Right lobe of liver (tissue), 6 donors: ENCODE measurements at regions not wholly inside any gene's neighbourhood (a gene's known extent, or its start where the extent isn't known, plus 50 kb on each side); places are given as distances from the start of the nearest gene placed in this dataset.

Experiments used
- ATAC-seq, 4 donors: fragments of 200-7000 bp; cut with Tn5 transposase; one replicate each; pipeline ENCODE4 v1.9.1; 2020; ENCODE audit warnings: mild to moderate bottlenecking in 4 of 4, moderate library complexity in 4 of 4
- DNase-seq, 3 donors: peaks; one replicate each; pipeline ENCODE4 v3.0.0-alpha.2; 2020
- H3K27ac ChIP-seq, 3 donors: fragments of 200-600 bp; one replicate each; pipeline ENCODE4 v1.8.0; 2022
- H3K27me3 ChIP-seq, 2 donors: fragments of 200-600 bp; one replicate each; pipeline ENCODE4 v1.8.0; 2022
- H3K36me3 ChIP-seq, 4 donors: fragments of 200-600 bp; sonication (generic) in 1 of 4; one replicate each; pipeline versions ENCODE4 v1.5.1 to v1.8.0; 2017 to 2022; ENCODE audit warnings: control low read depth in 1 of 4
- H3K4me1 ChIP-seq, 4 donors: fragments of 200-600 bp; sonication (generic) in 1 of 4; one replicate each; pipeline versions ENCODE4 v1.5.1 to v1.8.0; 2017 to 2022; ENCODE audit warnings: control low read depth in 1 of 4
- H3K4me3 ChIP-seq, 3 donors: fragments of 200-600 bp; one replicate each; pipeline ENCODE4 v1.8.0; 2022
- H3K9me3 ChIP-seq, 4 donors: fragments of 200-600 bp; sonication (generic) in 1 of 4; one replicate each; pipeline versions ENCODE4 v1.5.1 to v1.8.0; 2017 to 2022; ENCODE audit warnings: control low read depth in 1 of 4
- CTCF ChIP-seq, 4 donors: fragments of 200-600 bp in 3 of 4; fragments of 450-650 bp in 1 of 4; IDR thresholded peaks; one replicate each; pipeline versions ENCODE4 v1.5.1 to v1.8.0; 2016 to 2022; ENCODE audit warnings: antibody characterized with exemption in 4 of 4, mild to moderate bottlenecking in 2 of 4
- POLR2A ChIP-seq: fragments of 450-650 bp; IDR thresholded peaks from one replicate; pipeline ENCODE4 v1.6.1; 2017; ENCODE audit warnings: antibody characterized with exemption, mild to moderate bottlenecking
- WGBS: methylation state at CpG from one replicate; pipeline ENCODE4 v1.1.6; 2018; ENCODE audit warnings: low coverage, low lambda C conversion rate; ENCODE audit not compliant: insufficient coverage; ENCODE audit errors: missing lambda C conversion rate; 5-methylcytosine and 5-hydroxymethylcytosine counted together
- intact Hi-C, 2 donors: fragments of 100-400 bp; cut with DNase I; formaldehyde crosslinking; loops; one replicate each; pipeline versions ENCODE4 v1.11.2 to v1.14.1; 2022
- donor health status: DM: no; HTN: yes; CAD: no.
- donor health status: DM: no; HTN: no; CAD: no.
- donor health status: DM: no; HTN: no; CAD: no.
- donor health status: DM: no; HTN: yes; CAD: no.
- donor health status: DM: no; HTN: yes; CAD: no.

DNA sequence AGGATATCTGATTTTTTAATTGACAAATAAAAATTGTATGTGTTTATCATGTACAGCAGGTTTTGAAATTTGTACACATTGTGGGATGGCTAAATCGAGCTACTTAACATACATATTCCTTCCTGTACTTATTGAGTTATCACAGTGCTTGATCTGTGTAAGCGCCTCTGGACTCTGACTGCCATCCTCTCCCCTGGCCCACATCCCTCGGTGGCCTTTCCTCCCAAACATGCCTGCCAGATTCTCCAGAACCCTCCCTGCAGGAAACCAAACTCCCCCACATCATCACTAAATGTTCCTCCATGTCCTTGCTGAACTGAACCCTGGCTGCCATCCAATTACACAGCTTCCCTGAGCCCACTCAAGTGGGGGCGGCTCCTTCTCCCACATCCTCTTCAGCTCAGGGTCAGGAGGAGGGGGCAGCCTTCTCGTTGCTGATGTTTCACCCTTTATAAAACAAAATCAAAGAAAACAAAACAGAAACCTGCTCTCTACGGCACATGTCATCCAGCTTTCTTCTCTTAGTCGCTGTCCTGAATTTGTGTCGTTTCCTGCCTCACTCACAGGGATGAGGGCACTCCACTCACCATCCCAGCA lies 97.1 kb upstream of the SPATA13 start:
- Histone ChIP-seq H3K9me3 (no peaks in the 10 kb centered on the region), H3K27me3 (no peaks in the 10 kb centered on the region), H3K4me1 (peaks cover 0 to 22% (median 2%) of the 10 kb centered on the region in 4 donors), H3K4me3 (no peak overlapping the region), H3K27ac (peak overlapping the region; percentile 25 to 63 (median 29)), H3K36me3 (no peaks in the 10 kb centered on the region)
- WGBS, result 51% methylated on average over 8 of the region's 8 CpGs
- ATAC-seq, result peak in 3 of 4 donors; percentile 41 to 64 (median 47)
- no peak for DNase-seq
- TF ChIP-seq CTCF (IDR thresholded peaks at IDR 0.05) (no peak), POLR2A (no peak)
- intact Hi-C loops, result no loop called here

DNA sequence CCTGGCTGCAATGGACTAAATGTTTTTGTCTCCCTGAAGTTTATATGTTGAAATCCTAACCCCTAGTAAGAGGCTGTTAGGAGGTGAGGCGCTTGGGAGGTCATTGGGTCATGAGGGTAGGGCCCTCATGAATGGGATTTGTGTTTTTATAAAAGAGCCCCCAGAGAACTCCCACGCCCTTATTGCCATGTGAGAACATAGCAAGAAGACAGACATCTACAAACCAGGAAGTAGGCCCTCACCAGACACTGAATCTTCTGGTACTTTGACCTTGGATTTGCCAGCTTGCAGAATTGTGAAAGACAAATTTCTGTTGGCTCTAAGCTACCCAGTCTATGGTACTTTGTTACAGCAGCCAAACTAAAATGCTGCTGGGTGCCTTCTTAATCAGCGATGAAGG lies 96.1 kb upstream of the SPATA13 start:
- H3K27me3 ChIP-seq, result no peaks in the 10 kb centered on the region
- no peaks in the 10 kb centered on the region for H3K9me3 ChIP-seq
- H3K36me3 ChIP-seq, result no peaks in the 10 kb centered on the region
- WGBS, result 36% methylated on average over 3 of the region's 3 CpGs
- peaks cover 0 to 22% (median 2%) of the 10 kb centered on the region in 4 donors for H3K4me1 ChIP-seq
- H3K27ac ChIP-seq, result peak overlapping the region; percentile 25 to 63 (median 29)
- H3K4me3 ChIP-seq, result no peak overlapping the region
- intact Hi-C loops, result no loop called here
- peak; percentile 86 to 93 (median 90) for ATAC-seq
- DNase-seq, result no peak
- TF ChIP-seq CTCF (IDR thresholded peaks at IDR 0.05) (no peak), POLR2A (no peak)

DNA sequence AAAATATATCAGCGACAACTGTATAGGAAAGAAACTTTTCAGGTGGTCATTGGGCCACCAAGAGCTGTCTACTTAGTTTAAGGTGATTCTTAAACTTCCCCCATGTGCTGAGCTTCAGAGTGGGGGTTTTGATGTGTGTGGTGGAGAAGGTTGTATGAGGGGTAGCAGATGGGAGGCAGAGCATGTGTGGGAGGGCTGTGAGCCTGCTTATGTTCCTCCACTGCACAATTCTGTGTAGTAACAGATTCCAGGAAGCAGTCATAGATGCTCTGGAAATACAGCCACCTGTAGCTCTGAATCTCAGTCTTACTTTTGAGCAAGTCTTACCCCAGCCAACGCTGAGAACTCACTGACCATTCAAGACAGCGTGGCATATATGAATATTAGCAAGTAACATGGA lies 95.3 kb upstream of the SPATA13 start:
- TF ChIP-seq CTCF (IDR thresholded peaks at IDR 0.05), result no peak
- TF ChIP-seq POLR2A, result no peak
- intact Hi-C loops, result no loop called here
- peaks cover 0 to 22% (median 2%) of the 10 kb centered on the region in 4 donors for H3K4me1 ChIP-seq
- DNase-seq, result no peak
- no peak for ATAC-seq
- H3K27me3 ChIP-seq, result no peaks in the 10 kb centered on the region
- H3K36me3 ChIP-seq, result no peaks in the 10 kb centered on the region
- H3K27ac ChIP-seq, result peak overlapping the region in 2 of 3 donors; percentile 25 to 63
- H3K9me3 ChIP-seq, result no peaks in the 10 kb centered on the region
- 61% methylated on average over 3 of the region's 3 CpGs for WGBS
- H3K4me3 ChIP-seq, result no peak overlapping the region

GRCh38 chr13:24066405-24067295 lies 93.9 kb upstream of the SPATA13 start:
- no peak overlapping the region for H3K27ac ChIP-seq
- DNase-seq (peak in 1 of 3 donors; percentile 62), ATAC-seq (peak in 1 of 4 donors; percentile 66)
- H3K27me3 ChIP-seq, result no peaks in the 10 kb centered on the region
- peaks cover 0 to 22% (median 2%) of the 10 kb centered on the region in 4 donors for H3K4me1 ChIP-seq
- TF ChIP-seq POLR2A (no peak), CTCF (IDR thresholded peaks at IDR 0.05) (no peak)
- intact Hi-C loops, result no loop called here
- no peaks in the 10 kb centered on the region for H3K9me3 ChIP-seq
- 86% methylated on average over 2 of the region's 5 CpGs for WGBS
- no peak overlapping the region for H3K4me3 ChIP-seq
- H3K36me3 ChIP-seq, result no peaks in the 10 kb centered on the region
